Medulla oblongata (tissue), 1 donor: ENCODE measurements at regions not wholly inside any gene's neighbourhood (a gene's known extent, or its start where the extent isn't known, plus 50 kb on each side); places are given as distances from the start of the nearest gene placed in this dataset.
"Not testable (repeated sequence)": the region's sequence is repeated elsewhere in the genome, so short reads cannot be mapped to it uniquely, and the experiment has no call there.

Source experiments
- DNase-seq: peaks from one replicate; pipeline ENCODE4 v3.0.0-alpha.2; 2015; ENCODE audit errors: extremely low spot score

GRCh38 chr5:136546441-136546840 lies 181.1 kb upstream of the TRPC7 start:
- not testable (repeated sequence) for DNase-seq

DNA sequence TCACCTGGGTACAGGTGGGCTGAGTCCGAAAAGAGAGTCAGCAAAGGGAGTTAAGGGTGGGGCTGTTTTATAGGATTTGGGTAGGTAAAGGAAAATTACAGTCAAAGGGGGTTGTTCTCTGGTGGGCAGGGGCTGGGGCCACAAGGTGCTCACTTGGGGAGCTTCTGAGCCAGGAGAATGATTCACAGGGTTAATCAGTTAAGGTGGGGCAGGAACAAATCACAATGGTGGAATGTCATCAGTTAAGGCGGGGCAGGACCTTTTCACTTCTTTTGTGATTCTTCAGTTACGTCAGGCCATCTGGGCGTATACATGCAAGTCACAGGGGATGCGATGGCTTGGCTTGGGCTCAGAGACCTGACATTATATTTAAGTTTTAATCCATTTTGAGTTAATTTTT lies 179.7 kb upstream of the TRPC7 start:
- not testable (repeated sequence) for DNase-seq

DNA sequence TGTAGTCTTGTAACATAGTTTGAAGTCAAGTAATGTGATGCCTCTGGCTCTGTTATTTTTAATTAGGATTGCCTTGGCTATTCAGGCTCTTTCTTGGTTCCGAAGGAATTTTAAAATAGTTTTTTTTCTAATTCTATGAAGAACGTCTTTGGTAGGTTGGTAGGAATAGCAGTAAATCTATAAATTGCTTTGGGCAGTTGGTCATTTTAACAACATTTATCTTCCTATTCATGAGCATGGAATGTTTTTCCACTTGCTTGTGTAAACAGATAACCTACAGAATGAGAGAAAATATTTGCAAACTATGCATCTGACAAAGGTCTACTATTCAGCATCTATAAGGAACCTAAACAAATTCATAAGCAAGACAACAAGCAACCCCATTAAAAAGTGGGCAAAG lies 173.2 kb upstream of the TRPC7 start:
- DNase-seq, result no peak

DNA sequence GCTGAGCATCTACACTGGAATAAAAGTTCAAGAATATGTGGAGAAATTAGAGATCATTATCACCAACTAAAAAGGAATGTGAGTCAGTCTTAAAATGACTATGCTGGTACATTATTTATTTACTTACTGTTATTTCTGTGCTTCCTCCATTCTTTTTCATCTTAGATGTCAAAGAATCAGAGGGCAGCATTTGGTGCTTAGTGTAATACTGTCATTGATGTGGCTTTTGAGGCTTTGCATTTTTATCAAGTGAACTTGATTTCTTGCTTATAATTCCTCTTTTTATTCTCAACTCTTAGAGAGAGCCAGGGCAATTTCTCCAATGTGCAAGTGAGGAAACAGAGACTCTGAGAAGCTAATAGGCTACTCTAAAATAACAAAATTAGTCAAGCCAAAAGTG lies 163.7 kb upstream of the TRPC7 start:
- DNase-seq, result no peak

DNA sequence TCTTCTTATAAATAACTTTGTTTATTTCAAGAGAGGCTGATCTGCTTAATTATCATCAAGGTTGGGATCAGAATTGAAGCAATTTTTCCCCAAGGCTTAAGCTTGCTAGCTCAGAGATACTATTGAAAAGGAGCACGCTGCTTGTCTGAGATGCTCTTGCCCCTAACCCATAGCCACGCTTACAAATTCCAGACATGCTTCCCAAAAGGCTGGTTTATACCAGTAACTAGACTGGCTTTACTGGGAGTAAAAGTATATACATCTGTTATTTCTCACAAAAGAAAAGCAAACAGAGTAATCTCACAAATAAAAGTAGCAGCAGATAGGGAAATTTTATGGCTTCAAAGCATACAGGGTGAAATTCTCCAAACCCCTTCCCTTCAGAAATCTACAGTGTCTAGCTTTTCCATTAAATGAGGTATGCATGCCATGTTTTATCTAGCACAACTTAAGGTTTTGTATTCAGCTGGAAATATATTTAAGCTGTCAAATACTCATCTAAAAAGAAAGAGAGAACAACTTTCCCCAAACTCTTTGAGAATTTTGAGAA lies 163.2 kb upstream of the TRPC7 start:
- DNase-seq, result no peak

- no peak for DNase-seq
These were observed 162.0 kb upstream of the TRPC7 start for GRCh38 chr5:136527311-136527710.

GRCh38 chr5:136526791-136527190 lies 161.4 kb upstream of the TRPC7 start:
- peak; percentile 5 for DNase-seq

DNA sequence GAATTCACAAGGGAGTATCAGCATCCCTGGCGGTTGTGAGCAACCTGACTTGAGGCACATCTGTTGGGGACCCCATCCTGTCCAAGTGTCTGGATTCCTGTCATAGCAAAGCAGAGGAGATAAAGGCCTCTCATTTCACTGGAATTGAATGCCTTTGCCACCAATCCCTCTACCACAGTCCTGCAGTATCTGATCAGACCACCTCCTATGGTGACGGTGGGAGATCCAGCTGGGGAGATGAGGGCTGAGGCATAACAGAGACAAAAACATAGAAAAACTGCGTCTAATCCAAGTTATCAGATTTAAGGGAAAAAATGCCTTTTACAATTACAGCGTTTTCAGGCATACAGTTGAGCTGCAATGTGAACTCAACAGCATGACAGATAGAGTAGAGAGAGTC lies 160.7 kb upstream of the TRPC7 start:
- no peak for DNase-seq

DNA sequence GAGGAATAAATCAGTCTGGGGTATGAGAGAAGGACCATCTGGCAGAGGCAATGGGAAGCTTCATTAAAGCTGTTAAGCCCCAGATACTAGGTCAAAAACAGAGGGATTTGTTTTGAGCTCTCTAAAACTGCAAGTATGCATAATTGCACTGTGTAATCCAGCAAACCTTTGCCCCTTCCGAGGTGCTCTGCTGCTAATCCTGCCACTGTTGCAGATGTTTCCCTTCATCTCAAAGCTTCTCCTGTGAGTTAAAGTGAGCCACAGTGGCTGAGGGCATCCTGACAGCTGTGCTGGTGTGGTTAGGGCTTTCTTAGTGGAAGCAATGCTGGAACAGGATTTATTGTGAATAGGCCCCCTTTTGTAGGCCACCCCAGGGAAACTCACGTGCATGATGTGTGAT lies 160.3 kb upstream of the TRPC7 start:
- DNase-seq, result no peak

DNA sequence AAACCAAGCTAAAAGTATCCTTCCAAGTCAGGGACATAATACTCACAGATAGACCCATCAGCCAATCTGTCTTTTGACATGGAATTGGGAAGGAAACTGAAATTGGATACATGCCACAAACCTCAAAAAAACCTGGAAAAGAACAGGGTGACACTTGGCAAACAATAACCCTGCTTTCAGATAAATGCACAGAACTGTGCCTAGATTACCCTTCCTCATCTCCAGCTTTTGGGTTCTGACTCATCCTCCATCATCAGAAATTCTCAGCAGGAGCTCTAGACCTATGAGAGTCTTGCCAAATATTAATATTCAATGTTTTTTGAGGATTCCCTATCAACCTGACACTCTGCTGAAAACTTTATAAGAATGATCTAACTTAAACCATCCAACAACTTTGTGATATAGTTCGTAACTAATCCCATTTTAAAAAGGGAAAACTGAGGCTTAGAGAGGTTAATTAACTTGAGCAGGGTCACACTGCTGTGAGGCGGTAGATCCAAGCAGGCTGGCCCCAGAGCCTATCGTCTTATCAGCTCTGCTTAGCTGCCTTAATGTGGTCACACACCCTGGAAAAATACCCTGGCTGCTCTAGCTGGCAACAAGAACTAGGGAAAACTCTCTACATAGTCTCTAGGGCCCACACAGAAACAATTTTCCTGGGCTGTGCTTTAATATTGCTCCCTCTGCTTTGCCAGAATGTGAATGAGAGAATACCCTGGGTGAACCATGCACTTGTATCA lies 157.0 kb upstream of the TRPC7 start:
- no peak for DNase-seq

DNA sequence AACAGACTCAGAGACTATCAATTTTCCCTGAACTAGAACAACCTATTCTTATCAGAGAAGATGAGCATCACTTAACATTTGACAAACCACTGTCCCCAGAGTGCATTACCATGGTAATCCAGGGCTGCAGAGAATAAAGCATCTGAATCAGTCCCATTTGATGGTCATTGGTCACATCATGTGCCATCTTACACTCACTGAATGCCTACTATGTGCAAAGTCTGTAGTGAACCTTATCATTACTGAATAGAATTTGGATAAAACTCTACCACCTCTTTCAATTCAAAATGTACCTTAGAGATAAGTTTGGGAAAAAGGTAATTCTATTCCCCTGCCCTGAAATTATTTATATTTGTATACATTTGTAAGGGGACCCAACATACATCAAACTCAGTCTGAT lies 156.4 kb upstream of the TRPC7 start:
- DNase-seq, result no peak

DNA sequence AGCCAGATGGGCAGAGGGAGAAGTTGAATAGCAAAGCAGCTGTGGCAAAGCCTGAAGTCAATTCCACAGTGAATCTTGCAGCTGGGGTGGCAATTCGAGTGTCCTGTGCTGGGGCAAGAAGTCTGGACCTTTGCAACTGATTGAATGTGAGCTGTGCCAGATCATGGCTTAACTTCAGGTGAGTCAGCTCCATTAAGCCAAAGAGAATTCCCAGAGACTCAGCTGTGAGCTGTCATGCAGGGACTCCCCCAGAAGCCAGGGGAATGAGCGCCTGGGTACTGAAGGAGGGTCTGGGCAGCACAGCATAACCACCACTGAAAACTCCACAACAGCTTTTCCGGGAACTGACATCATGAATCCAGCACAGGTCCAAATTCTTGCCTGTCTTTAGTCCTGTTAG lies 153.5 kb upstream of the TRPC7 start:
- no peak for DNase-seq

DNA sequence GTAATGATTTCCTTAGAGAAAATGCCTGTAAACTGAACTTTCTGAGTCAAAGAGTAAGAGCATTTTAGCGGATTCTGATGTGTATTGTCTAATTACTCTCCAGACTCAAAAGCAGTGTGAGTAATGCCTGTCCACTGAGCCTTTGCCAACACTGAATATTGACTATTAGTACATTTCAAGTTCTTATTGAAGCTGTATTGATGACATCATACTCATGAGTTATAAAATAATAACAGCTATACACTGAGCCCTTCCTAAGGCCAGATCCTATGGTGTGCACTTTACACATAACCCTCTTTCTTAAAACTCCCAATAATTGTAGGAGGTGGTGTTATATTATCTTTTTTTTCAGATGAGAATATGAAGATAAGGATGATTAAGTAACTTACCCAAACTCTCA lies 152.8 kb upstream of the TRPC7 start:
- no peak for DNase-seq

GRCh38 chr5:136517755-136518154 lies 152.4 kb upstream of the TRPC7 start:
- no peak for DNase-seq

DNA sequence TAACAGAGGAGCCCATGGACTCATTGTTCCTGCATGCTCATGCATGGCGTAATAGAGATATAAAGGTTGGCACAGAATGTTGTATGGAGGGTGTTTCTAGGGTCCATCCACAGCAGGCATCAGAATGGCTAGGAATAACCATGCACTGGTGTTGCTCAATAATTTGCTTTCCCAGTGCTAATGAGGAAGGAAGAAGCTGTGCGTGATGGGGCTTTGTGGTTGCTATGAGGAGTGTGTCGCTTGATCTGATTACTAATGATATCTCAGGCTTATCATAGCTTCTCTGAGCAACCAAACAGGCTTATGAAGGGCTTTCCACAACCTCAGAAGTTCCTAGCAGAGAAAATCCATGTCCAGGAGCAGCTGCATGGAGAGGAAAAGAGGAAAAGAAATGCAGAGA lies 151.3 kb upstream of the TRPC7 start:
- no peak for DNase-seq

DNA sequence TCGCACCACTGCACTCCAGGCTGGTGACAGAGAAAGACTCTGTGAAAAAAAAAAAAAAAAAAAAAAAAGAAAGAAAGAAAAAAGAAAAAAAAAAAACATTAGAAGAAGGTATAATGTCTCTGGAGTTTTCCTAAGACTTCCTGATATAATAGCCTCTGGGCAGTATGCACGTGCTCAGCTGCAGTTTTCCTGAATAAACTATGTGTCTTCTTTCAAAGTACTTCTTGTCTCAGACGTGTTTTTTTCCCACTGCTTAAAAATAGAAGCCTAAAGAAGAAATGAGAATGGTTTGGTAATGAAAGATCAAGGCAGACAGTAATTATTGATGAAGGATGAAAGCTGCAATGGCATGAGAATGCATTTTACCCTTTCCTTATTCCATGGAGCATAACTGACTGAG lies 148.1 kb upstream of the TRPC7 start:
- no peak for DNase-seq

GRCh38 chr5:136511046-136511445 lies 145.7 kb upstream of the TRPC7 start:
- no peak for DNase-seq

- no peak for DNase-seq
These were observed 145.1 kb upstream of the TRPC7 start for GRCh38 chr5:136510481-136510880.

DNA sequence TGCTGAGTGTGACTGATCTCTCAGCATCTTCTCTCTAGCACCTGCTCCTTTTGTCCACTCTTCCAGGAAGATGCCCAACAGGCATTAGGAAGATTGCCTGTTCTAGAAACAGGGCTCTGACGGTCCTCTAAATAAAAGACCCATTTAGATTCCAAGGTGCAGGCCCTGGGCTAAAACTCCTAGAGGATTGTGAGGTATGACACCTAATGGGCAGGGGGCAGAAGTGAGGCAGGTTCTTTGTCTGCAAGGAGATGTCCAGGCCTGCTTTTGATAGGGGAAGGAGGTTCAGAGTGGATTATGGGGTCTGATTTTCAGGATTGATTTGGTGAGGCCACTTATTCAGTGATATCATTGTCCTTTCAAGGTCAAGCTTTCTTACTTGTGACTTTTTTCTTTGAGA lies 140.8 kb upstream of the TRPC7 start:
- no peak for DNase-seq

DNA sequence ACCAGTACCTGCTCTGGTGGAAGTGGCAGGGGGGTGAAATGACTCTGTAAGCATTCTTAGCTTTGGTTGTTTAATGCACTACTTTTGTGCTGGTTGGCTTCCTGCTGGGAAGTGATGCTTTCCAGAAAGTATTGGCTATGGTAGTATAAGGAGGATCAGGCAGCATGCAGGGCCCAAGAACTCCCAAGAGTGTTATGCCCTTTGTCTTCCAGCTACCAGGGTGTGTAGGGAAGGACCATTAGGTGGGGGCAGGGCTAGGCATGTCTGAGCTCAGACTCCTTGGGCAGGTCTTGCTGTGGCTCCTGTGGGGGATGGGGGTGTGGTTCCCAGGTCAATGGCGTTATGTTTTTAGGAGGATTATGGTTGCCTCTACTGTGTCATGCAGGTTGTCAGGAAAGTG lies 135.8 kb upstream of the TRPC7 start:
- no peak for DNase-seq

GRCh38 chr5:136492587-136492986 lies 127.2 kb upstream of the TRPC7 start:
- DNase-seq, result no peak

DNA sequence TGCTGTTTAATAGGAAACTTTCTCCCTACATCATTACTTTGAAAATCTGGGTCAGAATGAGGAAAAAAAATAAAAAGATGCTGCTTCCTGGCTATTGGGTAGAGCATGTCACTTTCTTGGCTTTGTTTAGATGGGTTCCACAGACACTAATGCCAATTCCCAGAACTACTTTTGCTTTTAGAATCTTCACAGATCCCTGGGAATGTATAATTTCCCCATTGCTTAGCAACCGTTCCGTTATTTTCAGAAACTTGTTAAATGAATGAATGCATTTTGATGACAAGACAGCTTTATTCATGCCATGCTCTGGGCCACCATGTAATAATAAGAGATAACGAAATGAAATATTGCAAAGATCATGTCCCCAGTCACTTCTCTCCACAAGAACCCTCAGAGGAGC lies 126.5 kb upstream of the TRPC7 start:
- no peak for DNase-seq

DNA sequence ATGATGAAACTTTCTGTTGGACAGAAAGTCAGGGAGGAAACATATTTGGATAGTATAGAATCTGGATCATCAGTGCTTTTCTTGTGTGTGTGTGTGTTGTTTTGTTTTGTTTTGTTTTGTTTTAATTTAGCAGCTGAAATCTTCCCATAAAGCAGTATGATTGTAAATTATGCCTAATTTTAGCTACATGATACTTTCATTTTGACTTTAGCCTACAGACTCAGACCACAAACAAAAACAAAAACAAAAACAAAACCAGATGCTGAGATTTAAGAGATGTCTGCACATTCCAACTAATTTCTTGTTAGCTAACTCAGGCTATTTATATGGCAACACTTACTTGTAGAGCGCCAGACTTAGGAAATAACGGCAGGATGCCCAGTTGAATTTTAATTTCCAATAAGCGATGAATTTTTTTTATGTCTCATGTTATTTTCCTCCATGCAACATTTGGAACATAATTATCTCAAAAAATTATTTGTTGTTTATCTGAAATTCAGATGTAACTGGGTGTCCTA lies 119.5 kb upstream of the TRPC7 start:
- no peak for DNase-seq

DNA sequence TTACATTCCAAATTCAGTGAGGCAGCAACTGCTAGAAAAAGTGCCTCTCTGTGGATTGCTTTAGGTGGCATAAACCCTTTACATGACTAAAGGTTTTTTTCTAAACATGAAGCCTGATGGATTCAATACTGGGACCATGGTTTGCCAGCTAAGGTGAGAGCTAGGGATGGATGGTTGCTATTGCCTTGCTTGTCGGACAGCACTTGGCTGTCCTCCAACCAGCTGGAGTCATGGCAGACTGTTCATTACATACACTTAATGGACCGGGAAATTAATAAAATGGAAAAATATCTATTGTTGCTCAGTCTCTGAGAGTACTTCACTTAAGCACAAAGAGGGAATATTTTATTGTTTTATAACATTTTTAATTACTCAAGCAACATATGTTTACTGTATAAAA lies 116.9 kb upstream of the TRPC7 start:
- DNase-seq, result no peak
